Vagina (tissue), 2 donors: ENCODE measurements at regions not wholly inside any gene's neighbourhood (a gene's known extent, or its start where the extent isn't known, plus 50 kb on each side); places are given as distances from the start of the nearest gene placed in this dataset.

Source experiments
- CTCF ChIP-seq, 3 experiments: fragments of 450-650 bp in 2 of 3; fragments of 200-600 bp in 1 of 3; sonication (generic) in 1 of 3; IDR thresholded peaks; one replicate each; pipeline ENCODE4 v1.5.1; 2017 to 2019; ENCODE audit warnings: antibody characterized with exemption in 3 of 3, mild to moderate bottlenecking in 2 of 3, moderate library complexity in 2 of 3
- POLR2A ChIP-seq, 2 donors: fragments of 450-650 bp; IDR thresholded peaks; one replicate each; pipeline ENCODE4 v1.6.1; 2017; ENCODE audit warnings: antibody characterized with exemption in 2 of 2, mild to moderate bottlenecking in 2 of 2, moderate library complexity in 2 of 2

GRCh38 chr4:110681381-110681780, 58.5 kb upstream of the PITX2 start:
- TF ChIP-seq POLR2A (IDR thresholded peaks at IDR 0.05) (no peak), CTCF (IDR thresholded peaks at IDR 0.05) (no peak)
